HG02870 (cell line): ENCODE measurements at regions not wholly inside any gene's neighbourhood (a gene's known extent, or its start where the extent isn't known, plus 50 kb on each side); places are given as distances from the start of the nearest gene placed in this dataset.

Source experiments
- ATAC-seq: cut with Tn5 transposase; IDR thresholded peaks from one replicate; pipeline ENCODE4 v1.9.1; 2021; ENCODE audit warnings: mild to moderate bottlenecking, moderate library complexity; ENCODE audit not compliant: unreplicated experiment

DNA sequence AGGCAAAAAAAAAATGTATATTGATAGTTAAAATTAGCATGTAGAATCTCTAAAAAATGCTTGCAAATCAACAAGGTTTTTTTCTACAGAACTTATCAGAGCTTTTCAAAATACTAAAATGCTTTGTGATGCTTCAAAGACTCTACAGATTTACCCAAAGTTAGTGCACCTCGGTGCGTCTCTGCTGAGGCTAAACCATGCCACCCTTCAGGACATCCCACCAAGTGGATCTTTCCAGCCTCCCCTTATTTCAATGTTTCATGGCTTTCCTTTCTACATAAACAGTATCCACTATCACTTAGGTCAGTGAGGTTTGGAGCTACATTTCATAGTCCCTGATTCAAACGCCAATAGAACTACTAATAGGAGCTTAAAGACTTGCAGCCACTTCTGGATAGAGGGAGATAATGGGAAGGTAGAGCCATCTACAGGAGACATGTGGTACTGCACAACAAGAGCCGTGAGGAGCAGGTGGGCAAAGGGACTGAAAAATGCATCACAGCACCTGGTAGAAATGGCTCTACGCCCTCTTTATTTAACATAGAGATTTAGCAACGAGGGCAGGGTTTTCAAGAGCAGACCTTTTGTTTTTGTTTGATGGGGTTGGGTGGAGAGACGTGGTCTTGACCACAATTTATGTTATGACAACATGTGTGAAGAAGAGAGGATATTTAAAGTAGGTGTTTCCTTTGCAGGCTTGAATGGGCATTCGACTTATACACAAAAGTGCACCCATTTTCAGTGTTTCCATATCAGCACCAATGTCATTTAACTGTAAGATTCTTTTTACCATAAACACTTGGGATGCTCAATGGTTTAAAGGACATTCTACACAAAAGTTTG lies 56.1 kb upstream of the SLC35G4 start:
- ATAC-seq, result peak; percentile 69

DNA sequence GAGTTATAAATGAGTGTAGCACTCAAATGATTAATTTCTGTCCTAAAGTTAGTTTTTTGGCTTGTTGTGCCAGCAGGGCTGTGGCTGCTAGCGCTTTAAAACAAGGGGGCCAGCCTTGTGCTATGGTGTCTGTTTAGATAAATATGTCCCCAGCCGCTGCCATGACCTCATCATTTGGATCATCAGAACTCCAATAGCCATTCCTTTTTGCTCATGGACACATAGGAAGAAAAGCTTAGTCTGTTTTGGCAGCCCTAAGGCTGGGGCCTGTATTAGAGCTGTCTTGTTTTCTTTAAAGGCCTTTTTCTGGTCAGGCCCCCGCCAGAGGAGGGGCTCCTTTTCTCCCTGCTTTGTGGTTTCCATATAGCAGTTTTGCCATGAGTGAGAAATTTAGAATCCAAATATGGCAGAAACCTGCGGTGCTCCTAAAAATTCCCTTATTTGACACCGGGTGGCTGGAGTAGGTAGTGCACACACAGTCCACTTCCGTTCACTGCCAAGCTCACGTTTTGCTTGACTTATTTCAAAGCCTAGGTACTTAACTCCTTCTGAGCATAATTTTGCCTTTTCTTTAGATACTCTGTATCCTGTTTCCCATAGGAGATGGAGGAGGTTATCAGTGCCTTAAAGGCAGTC lies 60.4 kb upstream of the SLC35G4 start:
- no peak for ATAC-seq

DNA sequence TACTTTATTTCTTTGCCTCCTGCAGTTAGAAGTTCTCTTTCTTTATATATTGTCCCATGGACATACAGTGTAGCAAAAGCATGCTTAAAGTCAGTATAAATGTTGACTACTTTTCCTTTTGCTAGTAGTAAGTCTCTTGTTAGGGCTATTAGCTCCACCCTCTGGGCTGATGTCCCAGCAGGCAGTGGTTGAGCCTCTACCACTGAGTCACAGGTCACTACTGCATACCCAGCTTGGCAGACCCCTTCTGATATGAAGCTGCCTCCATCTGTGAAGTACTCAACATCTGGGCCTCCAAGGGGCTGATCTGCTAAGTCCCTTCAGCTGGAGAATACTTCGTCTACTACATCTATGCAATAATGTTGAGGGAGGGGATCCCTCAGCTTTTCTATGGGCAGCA lies 61.0 kb upstream of the SLC35G4 start:
- ATAC-seq, result no peak

DNA sequence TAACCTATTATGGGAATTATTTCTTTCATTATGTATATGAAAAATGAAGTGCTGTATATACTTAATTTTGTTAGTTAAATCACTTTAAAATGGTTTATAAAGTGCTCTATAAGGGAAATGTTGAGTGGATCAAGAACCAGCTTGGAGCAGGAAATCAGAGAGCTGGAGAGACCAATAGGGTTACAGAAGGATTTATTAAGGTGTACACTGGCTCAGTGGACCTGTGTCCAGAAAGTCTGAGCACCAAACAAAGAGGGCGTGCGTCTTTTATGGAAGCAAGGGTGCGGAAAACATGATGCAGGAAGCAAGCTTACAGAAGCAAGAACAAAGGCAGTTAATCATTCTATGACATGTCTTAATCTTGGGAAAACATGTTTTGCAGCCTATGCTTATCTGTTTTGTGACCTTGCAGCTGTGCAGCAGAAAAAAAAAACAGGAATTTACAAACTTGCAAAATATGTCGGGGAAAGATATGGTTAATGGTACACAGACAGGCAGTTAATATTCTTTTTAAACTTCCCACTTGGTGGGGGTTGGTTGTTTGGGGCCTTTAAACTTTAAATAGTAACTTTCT lies 65.2 kb upstream of the SLC35G4 start:
- no peak for ATAC-seq

DNA sequence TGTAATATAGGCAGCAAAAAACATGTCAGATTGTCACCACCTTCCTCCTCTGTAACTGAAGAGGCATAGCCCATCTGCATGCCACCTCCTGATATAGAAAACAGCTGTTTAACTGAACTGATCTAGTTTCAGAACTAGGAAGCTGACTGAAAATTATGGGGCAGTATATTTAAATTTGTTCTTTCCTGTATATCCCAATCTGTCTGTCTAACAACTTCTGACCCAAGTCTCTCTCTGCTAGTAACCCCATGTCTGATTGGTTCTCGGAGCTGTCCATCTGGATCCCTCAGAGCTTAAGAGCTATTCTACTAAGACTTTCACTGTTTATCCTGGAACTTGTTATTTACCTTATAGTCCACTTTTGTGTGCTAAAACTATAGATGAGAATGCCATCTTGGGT lies 68.2 kb upstream of the SLC35G4 start:
- no peak for ATAC-seq

DNA sequence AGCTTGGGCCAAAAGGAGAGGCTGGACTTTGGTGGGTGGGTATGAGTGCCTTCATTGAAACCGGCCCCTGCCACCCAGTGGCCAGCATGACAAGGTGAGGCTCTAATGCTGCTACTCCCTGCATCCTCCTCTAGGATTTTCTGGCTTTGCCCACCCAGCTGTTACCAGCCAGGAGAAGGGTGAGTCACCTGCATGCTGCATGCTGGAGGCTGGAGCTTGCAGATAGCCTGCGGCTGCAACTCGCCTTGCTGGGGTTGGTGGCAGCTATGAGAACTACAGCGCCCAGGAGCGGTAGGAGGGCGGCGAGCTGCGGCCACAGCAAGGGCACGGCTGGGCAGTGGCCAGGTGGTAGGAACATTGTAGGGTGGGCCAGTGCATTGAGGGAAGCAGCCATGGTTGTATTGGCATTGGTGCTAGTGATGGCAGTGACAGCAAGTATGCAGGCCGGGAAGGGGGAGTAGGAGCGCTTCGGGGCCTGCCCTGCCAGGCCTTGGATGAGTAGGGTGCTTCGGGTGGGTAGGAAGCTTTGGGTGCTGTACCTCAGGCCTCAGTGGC lies 75.4 kb upstream of the SLC35G4 start:
- no peak for ATAC-seq

DNA sequence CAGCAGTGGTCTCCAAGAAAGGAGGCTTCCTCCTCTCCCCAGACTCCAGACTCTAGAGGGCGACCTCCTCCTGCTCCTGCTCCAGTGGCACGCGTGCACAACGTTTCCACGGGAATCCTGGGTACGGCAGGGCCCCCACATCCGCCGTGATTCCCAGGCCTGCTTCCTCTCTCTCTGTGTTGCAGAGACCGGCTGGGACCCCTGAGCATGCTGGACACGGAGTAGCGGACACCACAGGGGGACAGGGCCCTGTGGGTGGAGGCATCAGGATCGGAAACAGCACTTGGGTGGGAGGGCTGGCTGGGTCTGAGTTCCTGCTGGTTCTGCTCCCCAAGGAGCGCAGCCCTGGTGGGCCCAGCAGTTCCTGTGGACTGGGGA lies 75.9 kb upstream of the SLC35G4 start:
- no peak for ATAC-seq

DNA sequence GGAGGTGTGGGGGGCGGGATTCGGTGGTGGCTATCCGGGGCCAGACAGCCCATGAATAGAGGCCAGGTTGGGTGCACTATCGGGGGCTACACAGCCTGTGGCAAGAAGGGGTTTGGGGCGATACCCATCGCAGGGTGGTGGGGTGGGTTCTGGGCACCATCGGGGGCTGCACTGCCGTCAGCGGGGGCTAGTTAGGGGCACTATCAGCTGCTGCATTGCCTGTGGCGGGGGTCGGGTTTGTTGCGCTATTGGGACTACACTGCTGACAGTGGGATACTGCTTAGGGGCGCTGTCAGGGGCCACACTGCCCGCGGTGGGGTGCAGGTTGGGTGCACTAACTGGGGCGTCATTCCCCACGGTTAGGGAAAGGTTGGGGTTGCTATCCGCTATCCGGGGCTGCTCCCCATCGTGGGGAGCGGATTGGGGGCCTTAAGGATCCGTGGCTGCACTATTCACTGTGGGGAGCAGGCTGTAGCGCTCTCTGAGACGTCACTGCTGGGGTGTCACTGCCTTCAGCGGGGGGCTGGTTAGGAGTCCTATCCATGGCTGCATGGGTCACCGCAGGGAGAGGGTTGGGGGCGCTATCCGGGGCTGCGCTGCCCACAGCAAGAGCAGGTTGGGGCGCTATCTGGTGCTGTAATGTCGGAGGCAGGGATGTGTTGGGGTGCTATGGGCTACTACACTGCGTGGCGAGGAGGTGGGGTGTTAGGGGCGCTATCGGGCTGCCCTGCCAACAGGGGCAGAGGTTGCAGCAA lies 76.5 kb upstream of the SLC35G4 start:
- no peak for ATAC-seq

DNA sequence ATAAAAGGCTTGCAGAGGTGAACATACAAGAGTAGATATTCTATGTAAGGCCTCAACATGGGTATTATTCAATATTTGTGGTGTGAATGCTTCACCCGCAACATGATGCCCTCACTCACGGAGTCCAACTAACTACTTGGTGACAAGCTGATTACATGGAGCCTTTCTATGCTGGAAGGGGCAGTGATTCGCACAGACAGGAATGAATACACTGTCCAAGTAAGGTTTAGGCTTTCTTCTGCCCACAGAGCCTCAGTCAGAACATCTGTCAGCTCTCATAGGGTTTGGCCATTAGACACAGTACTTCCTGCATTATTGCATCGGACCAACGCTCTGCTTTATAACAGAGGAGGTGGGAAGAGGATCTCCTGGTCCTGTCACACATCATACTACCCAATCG lies 80.3 kb upstream of the SLC35G4 start:
- no peak for ATAC-seq

DNA sequence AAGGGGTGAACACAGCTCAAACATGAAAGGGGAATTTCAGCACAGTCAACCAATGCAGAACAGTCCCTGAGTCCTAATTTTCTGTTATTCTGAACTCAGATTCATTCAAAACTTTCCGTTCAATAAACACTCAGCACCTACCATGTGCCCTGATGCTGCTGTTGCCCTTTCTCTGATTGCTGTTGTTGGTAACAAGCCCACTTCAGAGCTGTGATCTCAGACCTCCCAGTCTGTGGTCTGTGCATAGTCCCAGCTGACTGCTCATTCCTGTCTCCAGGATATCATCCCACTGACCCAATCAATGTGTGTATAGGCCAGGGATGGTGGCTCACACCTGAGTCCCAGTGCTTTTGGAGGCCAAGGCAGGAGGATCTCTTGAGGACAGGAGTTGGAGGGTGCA lies 82.7 kb upstream of the SLC35G4 start:
- no peak for ATAC-seq

DNA sequence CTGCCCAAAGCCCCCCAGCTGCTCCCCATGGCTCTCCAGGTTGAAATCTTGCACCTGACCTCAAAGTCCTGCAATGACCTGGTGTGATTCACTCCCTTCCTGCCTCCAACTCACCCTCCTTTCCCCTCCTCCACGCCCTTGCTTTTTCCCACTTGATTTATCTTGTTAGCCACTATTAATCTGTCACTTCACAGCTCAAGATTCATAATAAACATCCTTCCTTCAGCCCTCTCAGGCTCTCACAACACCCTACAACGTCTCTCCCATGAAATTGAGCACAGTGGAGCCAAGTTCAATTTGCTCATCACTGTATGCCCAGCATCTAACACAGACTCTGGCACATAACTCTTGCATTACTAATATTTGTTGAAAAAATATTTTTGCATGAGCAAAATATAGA lies 85.6 kb upstream of the SLC35G4 start:
- no peak for ATAC-seq

DNA sequence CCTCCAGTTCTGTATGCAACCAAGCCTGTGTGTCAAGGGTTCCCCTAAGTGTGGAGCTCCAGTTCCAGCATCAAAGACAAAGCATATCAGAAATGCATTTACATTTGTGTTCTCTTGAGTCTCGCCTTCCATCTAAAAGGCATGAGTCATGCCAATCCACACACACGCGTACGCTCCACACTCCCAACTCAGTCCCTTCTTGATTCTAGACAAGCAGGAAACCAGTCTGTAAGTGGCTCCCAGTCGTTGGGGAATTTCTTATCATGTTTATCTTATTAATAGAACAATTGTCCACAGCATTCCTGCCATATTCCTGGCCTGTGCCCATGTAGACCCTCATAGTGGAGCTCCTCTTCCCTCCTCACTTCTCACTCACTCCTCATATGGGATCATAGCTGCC lies 86.4 kb upstream of the SLC35G4 start:
- ATAC-seq, result no peak

DNA sequence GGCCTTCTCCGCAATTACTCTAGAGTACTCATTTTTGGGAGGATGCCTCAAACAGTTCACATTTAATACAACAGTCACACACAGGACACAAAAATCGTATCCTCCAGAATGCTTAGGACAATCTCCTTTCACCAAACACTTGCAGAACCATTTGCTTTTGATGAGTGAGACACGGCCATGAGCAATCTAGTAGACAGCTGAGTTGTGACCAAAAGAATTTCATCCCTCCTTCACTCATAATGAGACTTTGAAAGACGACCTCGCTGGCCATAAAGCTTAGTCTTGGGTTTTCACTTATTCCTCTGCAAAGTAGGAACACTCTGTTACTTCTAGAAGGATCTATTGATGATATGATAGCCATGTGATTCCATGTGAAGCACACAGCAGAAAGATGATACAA lies 87.5 kb upstream of the SLC35G4 start:
- ATAC-seq, result no peak

DNA sequence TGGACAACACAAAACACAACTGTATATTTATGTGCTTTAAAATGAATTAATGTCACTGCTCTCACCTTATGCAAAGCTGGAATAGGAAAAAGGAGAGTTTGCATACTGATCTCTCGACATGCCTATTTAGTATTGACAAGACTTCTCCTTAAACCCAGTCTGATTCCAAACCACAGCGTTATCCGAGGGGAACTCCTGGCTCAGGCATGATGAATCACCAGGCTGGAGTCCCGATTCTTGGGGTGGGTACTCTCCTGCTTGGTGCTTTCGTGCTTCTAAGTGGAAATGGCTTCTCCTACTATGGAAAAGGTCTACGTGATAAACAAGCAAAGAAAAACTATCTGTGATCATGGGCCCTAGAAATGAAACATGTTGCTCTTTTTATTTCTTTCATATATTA lies 88.9 kb upstream of the SLC35G4 start:
- ATAC-seq, result no peak

DNA sequence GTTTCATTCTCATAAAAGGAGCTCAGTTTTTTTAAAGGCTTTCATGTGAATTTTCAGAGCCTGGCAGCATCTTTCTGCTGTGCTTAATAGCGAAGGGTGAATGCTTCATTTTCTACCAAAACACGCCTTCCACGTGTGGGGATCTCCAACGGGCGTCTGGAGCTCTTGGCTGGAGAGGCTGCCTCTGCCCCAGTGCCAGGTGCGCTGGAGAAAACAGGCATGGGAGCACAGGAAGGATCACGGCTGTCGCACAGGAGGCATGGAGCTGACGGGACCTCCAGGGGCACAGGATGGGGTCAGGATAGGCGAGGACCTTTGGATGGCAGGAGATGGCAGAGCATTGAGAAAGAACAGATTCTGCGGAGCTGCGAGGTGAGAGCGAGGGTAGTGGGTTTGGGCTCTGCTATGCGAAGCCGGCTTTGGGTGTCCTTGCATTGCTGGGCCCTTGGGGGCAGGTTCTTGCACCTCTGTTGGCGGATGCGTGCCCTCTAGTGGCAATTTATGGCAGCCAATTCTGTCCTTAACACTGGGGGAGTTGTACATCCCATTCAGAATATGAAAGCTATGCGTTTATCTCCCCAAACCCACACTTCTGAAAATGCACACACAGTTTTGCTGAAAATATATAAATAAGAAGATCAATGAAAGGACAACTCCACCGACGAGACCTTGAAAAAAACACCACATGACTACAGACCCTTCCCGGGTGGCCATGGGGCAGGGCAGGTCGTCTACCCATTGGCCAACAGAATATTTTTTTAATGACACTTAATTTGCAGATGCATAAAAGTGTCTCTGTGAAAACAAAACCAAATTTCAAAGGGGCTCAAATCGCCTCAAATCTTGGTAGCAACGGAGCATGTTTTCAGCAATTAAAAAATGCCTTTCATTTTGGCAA lies 90.4 kb upstream of the SLC35G4 start:
- ATAC-seq, result peak; percentile 81

DNA sequence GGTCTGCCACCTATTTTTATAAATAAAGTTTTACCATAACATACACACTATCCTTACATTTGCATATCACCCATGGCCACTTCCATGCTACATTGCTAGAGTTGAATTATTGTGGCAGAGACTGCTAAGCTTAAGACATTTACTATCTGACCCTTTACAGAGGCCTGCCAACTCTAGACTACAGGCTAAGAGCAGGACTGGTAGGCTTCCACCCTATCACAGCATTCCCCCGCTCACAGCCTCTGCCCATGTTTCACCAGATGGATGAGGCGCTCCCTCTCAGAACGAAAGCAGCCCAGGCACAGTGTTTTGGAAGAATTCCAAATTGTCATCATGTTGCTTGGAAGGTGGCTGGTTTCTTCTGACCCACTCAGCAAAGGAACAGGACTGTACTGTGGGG lies 91.7 kb upstream of the SLC35G4 start:
- no peak for ATAC-seq

DNA sequence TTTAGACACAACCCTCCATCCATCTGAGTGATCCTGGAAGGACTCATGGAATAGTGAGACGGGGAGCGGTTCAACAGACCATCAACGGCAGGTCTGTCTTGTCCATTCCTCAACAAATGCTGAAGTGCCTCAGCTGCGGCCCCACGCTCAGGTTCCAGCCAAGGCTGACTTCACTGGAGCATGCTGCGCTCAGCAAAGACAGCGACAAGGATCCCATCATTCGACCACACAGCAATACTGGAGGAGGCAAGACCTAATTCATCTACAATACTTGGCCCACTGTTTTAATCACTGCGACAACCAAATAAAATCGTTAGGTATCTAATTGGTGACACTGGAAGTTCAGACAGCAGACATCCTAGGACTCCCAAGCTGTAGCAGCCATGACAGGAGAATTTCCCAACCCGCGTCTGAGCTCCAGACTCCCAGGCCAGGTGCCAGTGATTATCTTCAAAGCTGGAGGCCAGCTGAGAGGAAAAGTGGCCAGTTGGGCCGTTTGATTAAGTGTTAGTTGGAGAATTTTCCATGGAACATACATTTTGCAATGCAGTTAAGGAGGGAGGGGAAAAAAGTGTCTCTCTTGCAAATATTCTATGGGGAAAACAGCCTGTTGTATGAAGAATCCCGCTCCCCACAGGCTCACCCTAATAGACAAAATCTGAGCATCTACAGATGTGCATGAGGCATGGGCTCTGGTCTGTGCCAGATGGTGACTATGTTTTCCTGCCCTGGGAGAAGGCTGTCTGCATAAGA lies 92.5 kb upstream of the SLC35G4 start:
- no peak for ATAC-seq

DNA sequence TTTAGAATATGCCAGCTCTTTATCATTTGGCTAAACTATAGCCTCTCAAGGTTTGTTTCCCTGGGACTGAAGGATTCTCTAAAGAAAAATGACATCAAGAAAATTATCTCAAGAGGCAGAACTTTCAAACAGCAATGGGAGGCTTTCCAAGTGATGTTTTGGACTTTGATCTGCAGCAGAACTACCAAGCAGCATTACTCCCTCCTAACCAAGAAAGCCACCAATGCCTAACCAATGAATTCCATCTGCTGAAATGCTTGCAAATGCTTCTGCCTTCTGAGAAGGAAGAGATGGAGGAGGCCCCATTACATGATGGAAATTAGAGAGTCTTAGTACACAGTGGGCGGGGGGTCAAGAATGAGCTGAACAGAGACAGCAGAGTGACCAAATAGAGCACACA lies 95.1 kb upstream of the SLC35G4 start:
- no peak for ATAC-seq
